ENCODE measurements at regions not wholly inside any gene's neighbourhood (a gene's known extent, or its start where the extent isn't known, plus 50 kb on each side); places are given as distances from the start of the nearest gene placed in this dataset.

DNA sequence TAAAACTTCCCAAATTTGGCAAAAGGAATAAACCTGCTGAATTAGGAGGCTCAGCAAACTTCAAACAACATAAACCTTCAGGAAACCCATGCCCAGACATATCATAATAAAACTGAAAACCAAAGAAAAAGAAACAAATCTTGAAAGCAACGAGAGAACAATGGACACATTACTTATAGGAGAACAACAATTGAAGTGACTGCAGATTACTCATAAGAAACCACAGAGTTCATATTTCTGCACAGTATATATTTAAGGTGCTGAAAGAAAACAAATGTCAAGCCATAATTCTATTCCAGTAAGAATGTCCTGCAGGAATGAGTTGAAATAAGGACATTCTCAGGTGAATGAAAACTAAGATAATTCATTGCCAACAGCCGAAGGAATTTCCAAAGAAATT, 80.8 kb upstream of the PROK2 start:
- TF ChIP-seq EZH2 (IDR thresholded peaks at IDR 0.05; ENCODE audit: borderline replicate concordance, low read depth, low read length, poor library complexity, severe bottlenecking): no peak
- TF ChIP-seq, protein P1, sequence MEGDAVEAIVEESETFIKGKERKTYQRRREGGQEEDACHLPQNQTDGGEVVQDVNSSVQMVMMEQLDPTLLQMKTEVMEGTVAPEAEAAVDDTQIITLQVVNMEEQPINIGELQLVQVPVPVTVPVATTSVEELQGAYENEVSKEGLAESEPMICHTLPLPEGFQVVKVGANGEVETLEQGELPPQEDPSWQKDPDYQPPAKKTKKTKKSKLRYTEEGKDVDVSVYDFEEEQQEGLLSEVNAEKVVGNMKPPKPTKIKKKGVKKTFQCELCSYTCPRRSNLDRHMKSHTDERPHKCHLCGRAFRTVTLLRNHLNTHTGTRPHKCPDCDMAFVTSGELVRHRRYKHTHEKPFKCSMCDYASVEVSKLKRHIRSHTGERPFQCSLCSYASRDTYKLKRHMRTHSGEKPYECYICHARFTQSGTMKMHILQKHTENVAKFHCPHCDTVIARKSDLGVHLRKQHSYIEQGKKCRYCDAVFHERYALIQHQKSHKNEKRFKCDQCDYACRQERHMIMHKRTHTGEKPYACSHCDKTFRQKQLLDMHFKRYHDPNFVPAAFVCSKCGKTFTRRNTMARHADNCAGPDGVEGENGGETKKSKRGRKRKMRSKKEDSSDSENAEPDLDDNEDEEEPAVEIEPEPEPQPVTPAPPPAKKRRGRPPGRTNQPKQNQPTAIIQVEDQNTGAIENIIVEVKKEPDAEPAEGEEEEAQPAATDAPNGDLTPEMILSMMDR (conservative IDR thresholded peaks at IDR 0.05; ENCODE audit: low read depth, low read length): no peak
